Fibroblast of skin of left biceps (primary cell): ENCODE measurements at regions not wholly inside any gene's neighbourhood (a gene's known extent, or its start where the extent isn't known, plus 50 kb on each side); places are given as distances from the start of the nearest gene placed in this dataset.
"Not testable (repeated sequence)": the region's sequence is repeated elsewhere in the genome, so short reads cannot be mapped to it uniquely, and the experiment has no call there.

Source experiments
- DNase-seq, 2 experiments: peaks; one replicate each; pipeline ENCODE4 v3.0.0-alpha.2; 2013; ENCODE audit warnings: low read depth in 2 of 2

- DNase-seq, result no peak
Measured at GRCh38 chr13:81302677-81303076, 961.8 kb upstream of the SPRY2 start.

GRCh38 chr13:81302125-81302524 is 961.2 kb upstream of the SPRY2 start:
- DNase-seq, result no peak

- no peak for DNase-seq
Measured at GRCh38 chr13:81295177-81295576, 954.3 kb upstream of the SPRY2 start.

GRCh38 chr13:81293594-81294164 is 952.8 kb upstream of the SPRY2 start:
- DNase-seq, result no peak

GRCh38 chr13:81283561-81283960 is 942.6 kb upstream of the SPRY2 start:
- no peak for DNase-seq

- DNase-seq, result no peak
Measured at GRCh38 chr13:81283062-81283461, 942.1 kb upstream of the SPRY2 start.

- no peak for DNase-seq
Measured at GRCh38 chr13:81275666-81276258, 934.8 kb upstream of the SPRY2 start.

- DNase-seq, result no peak
Measured at GRCh38 chr13:81247711-81248110, 906.8 kb upstream of the SPRY2 start.

- no peak for DNase-seq
Measured at GRCh38 chr13:81246556-81246955, 905.6 kb upstream of the SPRY2 start.

- no peak for DNase-seq
Measured at GRCh38 chr13:81244011-81244410, 903.1 kb upstream of the SPRY2 start.

- DNase-seq, result no peak
Measured at GRCh38 chr13:81230386-81230785, 889.5 kb upstream of the SPRY2 start.

GRCh38 chr13:81226830-81227229 is 885.9 kb upstream of the SPRY2 start:
- DNase-seq, result not testable (repeated sequence)

GRCh38 chr13:81224209-81224833 is 883.4 kb upstream of the SPRY2 start:
- DNase-seq, result no peak

GRCh38 chr13:81223778-81224177 is 882.9 kb upstream of the SPRY2 start:
- no peak for DNase-seq

- DNase-seq, result no peak
Measured at GRCh38 chr13:81211713-81212112, 870.8 kb upstream of the SPRY2 start.

GRCh38 chr13:81207636-81208035 is 866.7 kb upstream of the SPRY2 start:
- no peak for DNase-seq

- no peak for DNase-seq
Measured at GRCh38 chr13:81207231-81207630, 866.3 kb upstream of the SPRY2 start.

- no peak for DNase-seq
Measured at GRCh38 chr13:81203783-81204182, 862.9 kb upstream of the SPRY2 start.

- DNase-seq, result no peak
Measured at GRCh38 chr13:81199956-81200355, 859.0 kb upstream of the SPRY2 start.

- DNase-seq, result no peak
Measured at GRCh38 chr13:81197966-81198365, 857.0 kb upstream of the SPRY2 start.

GRCh38 chr13:81197483-81197882 is 856.6 kb upstream of the SPRY2 start:
- DNase-seq, result no peak

GRCh38 chr13:81194362-81194761 is 853.4 kb upstream of the SPRY2 start:
- DNase-seq, result no peak

GRCh38 chr13:81184556-81185265 is 843.8 kb upstream of the SPRY2 start:
- no peak for DNase-seq
